GM12865 (cell line): ENCODE measurements at regions not wholly inside any gene's neighbourhood (a gene's known extent, or its start where the extent isn't known, plus 50 kb on each side); places are given as distances from the start of the nearest gene placed in this dataset.
"Not testable (repeated sequence)": the region's sequence is repeated elsewhere in the genome, so short reads cannot be mapped to it uniquely, and the experiment has no call there.

Experiments used
- DNase-seq: peaks from one replicate; pipeline ENCODE4 v3.0.0; 2010; ENCODE audit warnings: low read depth
- H3K4me3 ChIP-seq: 2 replicates; pipeline ENCODE4 v1.5.1; 2011; ENCODE audit warnings: mild to moderate bottlenecking, low read depth, low read length, control low read depth
- TF ChIP-seq, protein P1 (sequence below): IDR thresholded peaks from 2 replicates; pipeline ENCODE4 v1.5.1; 2011; ENCODE audit warnings: low read length, control low read depth, low read depth, inconsistent platforms; ENCODE audit not compliant: insufficient read depth; ENCODE audit errors: missing control alignments

DNA sequence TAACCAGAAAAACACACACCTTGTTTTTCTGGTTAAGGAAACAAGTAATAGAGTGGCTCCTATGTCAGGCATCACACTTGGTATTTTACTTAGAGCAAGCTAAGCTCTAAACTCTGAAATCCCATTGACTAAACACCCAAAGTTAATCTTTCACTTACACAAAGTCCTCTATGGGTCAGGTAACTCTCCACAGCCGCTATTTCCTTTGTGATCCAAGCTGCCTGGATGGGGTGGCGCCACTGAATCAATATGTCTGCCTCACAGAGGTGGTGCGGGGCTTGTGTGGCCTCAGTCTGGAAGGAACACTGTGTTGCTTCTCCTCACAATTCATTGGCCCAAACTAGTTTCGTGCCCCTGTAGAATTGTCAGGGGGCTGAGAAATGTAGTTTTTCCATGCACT is 160.0 kb upstream of the E2F7 start:
- no peak overlapping the region for H3K4me3 ChIP-seq
- TF ChIP-seq, protein P1, sequence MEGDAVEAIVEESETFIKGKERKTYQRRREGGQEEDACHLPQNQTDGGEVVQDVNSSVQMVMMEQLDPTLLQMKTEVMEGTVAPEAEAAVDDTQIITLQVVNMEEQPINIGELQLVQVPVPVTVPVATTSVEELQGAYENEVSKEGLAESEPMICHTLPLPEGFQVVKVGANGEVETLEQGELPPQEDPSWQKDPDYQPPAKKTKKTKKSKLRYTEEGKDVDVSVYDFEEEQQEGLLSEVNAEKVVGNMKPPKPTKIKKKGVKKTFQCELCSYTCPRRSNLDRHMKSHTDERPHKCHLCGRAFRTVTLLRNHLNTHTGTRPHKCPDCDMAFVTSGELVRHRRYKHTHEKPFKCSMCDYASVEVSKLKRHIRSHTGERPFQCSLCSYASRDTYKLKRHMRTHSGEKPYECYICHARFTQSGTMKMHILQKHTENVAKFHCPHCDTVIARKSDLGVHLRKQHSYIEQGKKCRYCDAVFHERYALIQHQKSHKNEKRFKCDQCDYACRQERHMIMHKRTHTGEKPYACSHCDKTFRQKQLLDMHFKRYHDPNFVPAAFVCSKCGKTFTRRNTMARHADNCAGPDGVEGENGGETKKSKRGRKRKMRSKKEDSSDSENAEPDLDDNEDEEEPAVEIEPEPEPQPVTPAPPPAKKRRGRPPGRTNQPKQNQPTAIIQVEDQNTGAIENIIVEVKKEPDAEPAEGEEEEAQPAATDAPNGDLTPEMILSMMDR: no peak
- no peak for DNase-seq

DNA sequence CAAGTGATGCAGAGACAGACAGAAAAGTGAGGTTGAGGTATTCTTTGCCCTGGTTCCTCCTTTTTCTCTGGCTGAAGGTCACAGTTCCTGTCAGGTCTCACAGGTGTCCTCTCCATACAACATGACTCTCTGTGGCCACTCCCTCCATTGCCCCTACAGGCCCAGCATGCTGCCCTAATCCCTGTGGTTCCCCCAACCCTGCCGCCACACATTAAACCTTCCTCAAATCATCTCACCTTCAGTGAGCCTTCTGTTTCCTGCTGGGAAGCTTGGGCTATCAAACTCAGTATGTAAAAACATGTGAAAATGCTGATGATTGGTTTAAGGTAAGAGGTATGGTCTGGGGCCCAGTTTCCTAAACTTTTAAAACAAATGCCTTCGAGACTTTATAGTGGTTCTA is 159.0 kb upstream of the E2F7 start:
- no peak overlapping the region for H3K4me3 ChIP-seq
- no peak for DNase-seq
- TF ChIP-seq, protein P1: no peak

DNA sequence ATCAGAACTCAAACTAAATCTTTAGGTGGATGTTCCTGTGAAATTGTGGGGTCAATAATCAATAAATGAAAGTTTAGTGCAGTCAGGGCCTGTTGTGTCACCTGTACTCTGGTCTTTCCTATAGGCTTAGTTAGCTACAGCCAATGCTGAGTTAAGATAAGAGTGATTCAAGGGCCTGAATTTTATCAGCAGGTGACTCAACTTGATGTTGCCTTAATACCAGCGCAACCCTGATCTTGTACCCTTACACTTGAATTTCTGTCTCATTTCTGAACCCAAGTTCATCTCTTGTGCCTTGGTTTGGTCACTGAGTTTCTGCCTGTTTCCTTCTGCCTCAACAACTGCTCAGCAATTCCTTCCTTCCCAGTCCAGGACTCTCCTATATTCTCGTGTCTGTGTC is 157.0 kb upstream of the E2F7 start:
- DNase-seq: no peak
- TF ChIP-seq, protein P1: no peak
- no peak overlapping the region for H3K4me3 ChIP-seq

DNA sequence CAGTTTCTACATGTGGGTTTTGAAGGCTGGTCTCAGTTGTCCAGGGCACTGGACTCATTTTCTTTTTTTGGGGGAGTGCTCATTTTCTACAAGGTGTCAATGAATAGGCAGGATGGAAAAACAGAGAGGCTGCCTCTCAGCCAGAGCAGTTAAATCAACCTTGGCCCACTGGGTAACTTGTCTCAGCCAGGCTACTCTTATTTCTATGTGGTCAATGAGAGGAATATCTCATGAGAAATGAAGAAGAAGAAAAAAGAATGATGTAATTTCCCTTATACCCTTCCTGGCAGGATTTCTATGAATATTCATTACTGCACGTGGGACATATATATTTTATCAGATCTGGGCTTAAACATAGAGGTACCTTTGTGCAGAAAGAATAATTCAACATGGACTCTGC is 155.2 kb upstream of the E2F7 start:
- DNase-seq: no peak
- no peak overlapping the region for H3K4me3 ChIP-seq
- TF ChIP-seq, protein P1: no peak

DNA sequence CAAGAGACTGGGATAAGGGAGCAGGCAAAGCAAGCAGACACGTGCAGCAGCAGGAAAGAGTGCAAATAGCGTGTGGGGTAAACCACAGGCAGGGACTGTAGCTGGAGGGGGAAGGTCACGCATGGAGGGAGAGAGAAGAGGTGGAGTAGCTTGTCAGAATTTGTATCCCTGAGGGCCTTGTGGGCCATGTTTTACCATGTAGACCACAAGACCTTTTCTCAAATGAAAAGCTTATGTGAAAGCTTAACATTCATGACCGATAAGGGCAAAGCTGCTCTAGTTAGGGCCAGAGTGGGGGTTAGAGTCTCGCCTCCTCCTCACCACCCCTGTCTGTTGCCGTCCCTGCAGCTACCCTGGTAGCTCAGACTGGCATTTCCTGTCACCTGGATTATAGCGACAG is 152.9 kb upstream of the E2F7 start:
- peak; percentile 2 for DNase-seq
- H3K4me3 ChIP-seq: no peak overlapping the region
- TF ChIP-seq, protein P1: no peak

DNA sequence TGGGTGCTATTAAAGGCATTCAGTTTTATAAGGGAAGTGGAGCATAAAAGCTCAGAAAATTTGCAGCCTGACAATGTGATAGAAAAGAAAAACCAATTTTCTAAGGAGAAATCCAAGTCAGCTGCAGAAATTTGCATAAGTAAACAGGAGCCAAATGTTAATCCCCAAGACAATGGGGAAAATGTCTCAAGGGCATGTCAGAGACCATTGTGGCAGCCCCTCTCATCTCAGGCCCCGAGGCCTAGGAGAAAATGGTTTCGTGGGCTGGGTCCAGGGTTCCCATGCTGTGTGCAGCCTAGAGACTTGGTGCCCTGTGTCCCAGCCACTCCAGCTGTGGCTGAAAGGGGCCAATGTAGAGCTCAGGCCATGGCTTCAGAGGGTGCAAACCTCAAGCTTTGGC is 150.8 kb upstream of the E2F7 start:
- H3K4me3 ChIP-seq: not testable (repeated sequence)

DNA sequence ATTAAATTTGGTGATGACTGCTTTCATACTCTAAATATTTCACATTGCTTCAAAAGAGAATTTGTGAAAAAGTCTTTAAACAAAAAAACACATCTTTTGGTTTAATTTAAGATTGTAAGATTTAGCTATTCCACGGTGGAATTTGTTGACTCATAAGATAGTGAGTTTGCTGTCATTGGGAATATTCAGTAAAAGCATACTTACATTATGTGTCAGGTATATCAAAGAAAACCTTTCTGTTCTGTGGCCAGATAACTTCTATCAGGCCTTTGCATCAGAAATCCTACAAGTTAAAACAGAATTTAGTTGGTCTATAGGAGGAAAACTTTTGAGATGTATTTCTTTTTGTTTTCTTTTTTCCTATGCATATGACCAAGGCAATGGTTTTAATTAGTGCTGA is 148.8 kb upstream of the E2F7 start:
- no peak overlapping the region for H3K4me3 ChIP-seq
- TF ChIP-seq, protein P1: no peak
- no peak for DNase-seq

More for the DNA sequence above, 150.8 kb upstream of the E2F7 start:
- not testable (repeated sequence) for DNase-seq

DNA sequence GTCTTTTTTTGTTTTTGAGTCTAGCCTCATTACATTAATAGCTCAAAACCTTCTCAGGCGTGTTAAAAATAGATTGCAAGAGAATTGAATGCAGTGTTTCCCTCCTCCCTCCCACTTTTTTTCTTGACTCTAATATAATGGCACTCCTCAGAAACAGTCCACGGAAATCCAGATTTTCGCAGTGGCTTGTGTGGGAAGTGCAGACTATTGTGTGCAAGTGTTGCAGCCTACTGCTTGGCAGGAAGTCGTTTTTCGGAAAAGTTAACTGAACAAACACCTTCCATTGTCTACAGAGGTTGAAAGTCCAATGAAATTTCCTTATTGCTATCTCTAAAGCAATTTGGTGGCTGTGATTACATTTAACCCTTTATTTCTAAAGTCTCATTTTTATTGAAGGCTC is 147.9 kb upstream of the E2F7 start:
- DNase-seq: no peak
- TF ChIP-seq, protein P1: no peak
- H3K4me3 ChIP-seq: no peak overlapping the region
